Fibroblast of the aortic adventitia (primary cell): ENCODE measurements at regions not wholly inside any gene's neighbourhood (a gene's known extent, or its start where the extent isn't known, plus 50 kb on each side); places are given as distances from the start of the nearest gene placed in this dataset.

Experiments
- DNase-seq: peaks from one replicate; pipeline ENCODE4 v3.0.0-alpha.2; 2010; ENCODE audit warnings: low read depth
- H3K4me3 ChIP-seq: 2 replicates; pipeline ENCODE4 v1.5.1; 2011; ENCODE audit warnings: low read depth, mild to moderate bottlenecking, control low read depth, low read length, moderate library complexity
- CTCF ChIP-seq: IDR thresholded peaks from 2 replicates; pipeline ENCODE4 v1.5.1; 2011; ENCODE audit warnings: mild to moderate bottlenecking, low read length, control low read depth, inconsistent platforms; ENCODE audit not compliant: insufficient read depth

DNA sequence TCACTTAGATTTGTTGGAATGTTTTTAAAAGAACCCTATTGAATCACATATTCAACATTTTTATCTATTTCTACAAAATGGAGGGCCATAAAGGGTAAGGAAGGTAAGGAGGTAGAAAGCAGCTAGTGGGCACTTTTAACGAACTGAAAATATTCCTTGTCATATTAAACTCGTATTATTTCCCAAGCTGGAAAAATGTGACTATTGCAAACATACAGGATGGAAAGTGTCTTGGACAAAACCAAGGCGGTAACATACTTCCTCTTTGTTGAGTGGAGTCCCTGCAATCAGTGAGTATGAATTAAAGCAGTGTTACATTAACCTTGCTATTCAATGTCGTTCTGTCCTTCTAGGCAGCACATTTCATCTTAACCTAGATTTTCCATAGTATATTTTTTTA, 165.6 kb downstream of the RCN1 start:
- TF ChIP-seq CTCF: no peak
- DNase-seq: no peak
- no peak overlapping the region for H3K4me3 ChIP-seq

- peak; percentile 75 for DNase-seq
- H3K4me3 ChIP-seq: no peak overlapping the region
- no peak for TF ChIP-seq CTCF
These were observed 168.8 kb downstream of the RCN1 start for GRCh38 chr11:32259641-32260081.

DNA sequence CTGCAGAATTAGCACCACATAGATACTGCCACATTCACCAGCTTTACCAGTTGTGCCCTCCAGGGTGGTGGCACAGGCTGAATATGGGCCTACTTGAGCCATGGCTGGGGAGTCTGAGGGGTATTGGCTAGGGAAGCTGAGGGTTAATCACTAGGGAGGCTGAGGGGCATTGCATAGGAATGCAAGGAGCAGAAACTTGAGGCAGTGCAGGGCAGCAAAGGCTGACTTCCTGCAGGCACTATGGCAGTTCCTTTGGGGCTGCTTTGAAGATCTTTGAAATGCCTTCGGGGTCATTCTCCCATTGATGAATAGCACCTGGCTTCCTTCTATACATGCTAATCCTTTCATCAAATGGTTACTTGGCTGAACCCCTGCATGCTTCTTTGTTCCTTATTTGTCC, 171.5 kb downstream of the RCN1 start:
- no peak overlapping the region for H3K4me3 ChIP-seq
- DNase-seq: no peak
- no peak for TF ChIP-seq CTCF

DNA sequence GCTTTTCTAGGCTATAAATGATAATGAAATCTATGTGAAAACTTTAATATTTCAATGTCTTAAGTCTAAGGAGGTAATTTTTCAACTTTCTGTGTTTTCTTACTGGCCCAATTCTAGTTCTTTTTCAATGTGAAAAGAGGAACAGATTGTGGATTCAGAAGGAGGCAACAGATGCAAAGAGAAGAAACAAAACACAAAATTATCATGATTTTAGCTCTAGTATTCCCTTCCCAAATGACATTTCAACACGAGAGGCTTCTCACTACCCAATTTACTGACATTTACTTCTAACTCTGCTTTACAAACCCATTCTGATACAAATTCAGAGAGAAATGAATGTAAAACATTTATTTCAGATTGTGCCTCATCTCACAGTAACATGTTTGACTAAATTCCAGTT, 169.4 kb downstream of the WT1 start:
- DNase-seq: no peak
- TF ChIP-seq CTCF: no peak
- no peak overlapping the region for H3K4me3 ChIP-seq

GRCh38 chr11:32266601-32267000, 168.7 kb downstream of the WT1 start:
- no peak overlapping the region for H3K4me3 ChIP-seq
- DNase-seq: peak; percentile 21
- no peak for TF ChIP-seq CTCF

GRCh38 chr11:32267679-32268187, 167.6 kb downstream of the WT1 start:
- no peak for TF ChIP-seq CTCF
- no peak for DNase-seq
- H3K4me3 ChIP-seq: no peak overlapping the region

- no peak for TF ChIP-seq CTCF
- no peak overlapping the region for H3K4me3 ChIP-seq
- DNase-seq: no peak
These were observed 161.4 kb downstream of the WT1 start for GRCh38 chr11:32273931-32274330.
